ENCODE measurements at regions not wholly inside any gene's neighbourhood (a gene's known extent, or its start where the extent isn't known, plus 50 kb on each side); places are given as distances from the start of the nearest gene placed in this dataset.

DNA sequence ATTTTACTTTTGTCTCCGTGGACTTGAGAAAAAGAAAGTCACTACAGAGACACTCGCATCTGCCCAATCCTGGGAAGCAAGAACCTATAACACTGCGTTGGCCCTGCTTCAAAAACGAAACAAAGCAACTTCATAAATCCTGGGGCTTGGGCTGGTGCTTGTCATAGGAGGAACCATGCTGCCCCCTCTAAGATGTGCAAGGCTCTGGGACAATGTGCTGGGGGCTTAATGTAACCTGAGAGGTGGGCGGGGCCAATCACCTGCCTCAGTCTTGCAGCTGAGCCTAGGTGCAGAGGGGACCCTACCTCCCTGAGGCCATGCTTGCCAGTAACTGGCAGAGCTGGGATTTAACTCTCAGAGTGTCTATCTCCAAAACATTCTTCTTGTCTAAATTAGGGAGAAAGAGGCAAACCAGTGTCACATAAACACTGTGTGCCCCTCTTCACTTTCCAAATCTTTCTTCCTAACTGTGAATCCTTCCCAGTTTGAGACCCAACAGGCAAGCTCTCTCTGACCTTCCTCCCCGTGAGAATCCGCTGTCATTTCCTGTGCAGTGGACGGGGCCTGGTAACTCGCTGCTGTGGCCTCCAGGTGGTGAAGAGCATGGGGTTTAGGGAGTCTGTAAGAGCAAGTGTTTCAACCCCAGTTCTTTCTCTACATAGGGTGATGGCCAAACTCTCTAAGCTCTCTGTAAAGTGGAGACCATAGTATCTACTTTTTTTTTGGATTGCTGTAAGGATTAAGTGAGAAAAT is 115.1 kb downstream of the ACKR3 start:
- TF ChIP-seq MLX (CRISPR knock-in tag; conservative IDR thresholded peaks at IDR 0.05) (no peak), ZNF274 (IDR thresholded peaks at IDR 0.05; ENCODE audit: borderline replicate concordance, low read depth, low read length) (no peak), RAD21 (CRISPR knock-in tag; conservative IDR thresholded peaks at IDR 0.05 in 1 of 2, IDR thresholded peaks at IDR 0.05 in 1 of 2) (no peak), CTCF (IDR thresholded peaks at IDR 0.05 in 2 of 3, conservative IDR thresholded peaks at IDR 0.05 in 1 of 3; ENCODE audit: insufficient read depth in 2 of 3, low read depth in 1 of 3, low read length in 3 of 3) (no peak), ESRRB (CRISPR knock-in tag; IDR thresholded peaks at IDR 0.05; ENCODE audit: borderline replicate concordance) (no peak), PKNOX1 (IDR thresholded peaks at IDR 0.05) (no peak), NEUROD1 (IDR thresholded peaks at IDR 0.05; ENCODE audit: borderline replicate concordance, low read depth, low read length, partially characterized antibody) (no peak), SMC3 (conservative IDR thresholded peaks at IDR 0.05; ENCODE audit: insufficient read depth, low read depth, low read length) (no peak), POLR2AphosphoS5 (IDR thresholded peaks at IDR 0.05; ENCODE audit: control insufficient read depth, insufficient read depth, low read depth, low read length) (no peak), SP1 (CRISPR knock-in tag; IDR thresholded peaks at IDR 0.05) (no peak)
- TF ChIP-seq, protein P1, sequence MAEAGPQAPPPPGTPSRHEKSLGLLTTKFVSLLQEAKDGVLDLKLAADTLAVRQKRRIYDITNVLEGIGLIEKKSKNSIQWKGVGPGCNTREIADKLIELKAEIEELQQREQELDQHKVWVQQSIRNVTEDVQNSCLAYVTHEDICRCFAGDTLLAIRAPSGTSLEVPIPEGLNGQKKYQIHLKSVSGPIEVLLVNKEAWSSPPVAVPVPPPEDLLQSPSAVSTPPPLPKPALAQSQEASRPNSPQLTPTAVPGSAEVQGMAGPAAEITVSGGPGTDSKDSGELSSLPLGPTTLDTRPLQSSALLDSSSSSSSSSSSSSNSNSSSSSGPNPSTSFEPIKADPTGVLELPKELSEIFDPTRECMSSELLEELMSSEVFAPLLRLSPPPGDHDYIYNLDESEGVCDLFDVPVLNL (CRISPR knock-in tag; IDR thresholded peaks at IDR 0.05; ENCODE audit: low read depth): no peak

All from K562 (cell line).